Panc1 (cell line): ENCODE measurements at regions not wholly inside any gene's neighbourhood (a gene's known extent, or its start where the extent isn't known, plus 50 kb on each side); places are given as distances from the start of the nearest gene placed in this dataset.

Experiments
- ATAC-seq: fragments of 200-7000 bp; cut with Tn5 transposase; 2 replicates; pipeline ENCODE4 v1.9.1; 2020; ENCODE audit warnings: mild to moderate bottlenecking, moderate library complexity
- BruUV-seq: library from RNA; stranded (reverse); fragments of 400-500 nt; replicated peaks from 2 replicates; lab custom pipeline; 2021; lab: Mats Ljungman, UMichigan
- CTCF ChIA-PET: fragments of 300-600 bp; sonication (Branson Sonifier 250); formaldehyde crosslinking; loops from one replicate; lab custom pipeline; 2022; ENCODE audit warnings: antibody characterized with exemption; lab: Charles Lee
- POLR2A ChIA-PET: fragments of 300-600 bp; sonication (Branson Sonifier 250); formaldehyde crosslinking; loops from one replicate; lab custom pipeline; 2022; ENCODE audit warnings: antibody characterized with exemption; lab: Charles Lee
- DNase-seq: peaks from one replicate; pipeline ENCODE4 v3.0.0-alpha.2; 2010; ENCODE audit warnings: low read depth, low spot score
- H3K27ac ChIP-seq: 2 replicates; pipeline ENCODE4 v1.5.1; 2011; ENCODE audit warnings: mild to moderate bottlenecking, low read length, inconsistent platforms
- H3K27me3 ChIP-seq: fragments of 200-500 bp; sonication (Bioruptor generic); 2 replicates; pipeline ENCODE4 v1.6.0; 2014; ENCODE audit warnings: low read length, inconsistent platforms; ENCODE audit not compliant: control insufficient read depth, insufficient read depth
- H3K36me3 ChIP-seq: fragments of 200-500 bp; sonication (Bioruptor generic); 2 replicates; pipeline ENCODE4 v1.5.1; 2014; ENCODE audit warnings: inconsistent platforms, mild to moderate bottlenecking, low read length, moderate library complexity; ENCODE audit not compliant: control insufficient read depth, insufficient read depth
- H3K4me1 ChIP-seq: 2 replicates; pipeline ENCODE4 v1.5.1; 2011; ENCODE audit warnings: inconsistent platforms, mild to moderate bottlenecking, low read length, moderate library complexity; ENCODE audit not compliant: control insufficient read depth, insufficient read depth
- H3K4me3 ChIP-seq, 2 experiments: 2 replicates each; pipeline ENCODE4 v1.5.1; 2011 to 2012; ENCODE audit warnings: low read depth in 2 of 2, low read length in 2 of 2, mild to moderate bottlenecking in 2 of 2, inconsistent platforms in 1 of 2, moderate library complexity in 1 of 2
- H3K9me3 ChIP-seq: fragments of 200-500 bp; sonication (Bioruptor generic); 2 replicates; pipeline ENCODE4 v1.5.1; 2014; ENCODE audit warnings: low read depth, mild to moderate bottlenecking, inconsistent platforms, low read length, moderate library complexity; ENCODE audit not compliant: control insufficient read depth, insufficient read depth
- POLR2AphosphoS5 ChIP-seq: IDR thresholded peaks from 2 replicates; pipeline ENCODE4 v1.6.1; 2012; ENCODE audit warnings: mild to moderate bottlenecking, low read depth, low read length, moderate library complexity
- SIN3A ChIP-seq: IDR thresholded peaks from 2 replicates; pipeline ENCODE4 v1.6.1; 2012; ENCODE audit warnings: low read depth, mild to moderate bottlenecking, low read length, moderate library complexity, borderline replicate concordance; ENCODE audit not compliant: insufficient read depth
- TCF7L2 ChIP-seq: IDR thresholded peaks from 2 replicates; pipeline ENCODE4 v1.6.1; 2011; ENCODE audit warnings: mild to moderate bottlenecking, low read depth, low read length, inconsistent platforms
- in situ Hi-C: cut with HindIII; loops from 2 replicates; pipeline ENCODE4 v1.10.0; 2016; ENCODE audit warnings: low sequenced_read_pairs, low pct_unique_long_range_greater_than_20kb
- intact Hi-C: fragments of 100-400 bp; cut with micrococcal nuclease; formaldehyde crosslinking; loops from one replicate; pipeline ENCODE4 v1.10.0; 2022; ENCODE audit not compliant: unreplicated experiment
- TF ChIP-seq, protein P1 (sequence below): fragments of 450-650 bp; IDR thresholded peaks from 2 replicates; pipeline ENCODE4 v1.5.1; 2017; ENCODE audit warnings: mild to moderate bottlenecking
- TF ChIP-seq, protein P2 (sequence below), 2 experiments: IDR thresholded peaks; 2 replicates each; pipeline ENCODE4 v1.6.1; 2011 to 2012; ENCODE audit warnings: low read depth in 2 of 2, control low read depth in 1 of 2, low read length in 1 of 2, mild to moderate bottlenecking in 1 of 2, moderate library complexity in 1 of 2; ENCODE audit not compliant: insufficient read depth in 1 of 2

DNA sequence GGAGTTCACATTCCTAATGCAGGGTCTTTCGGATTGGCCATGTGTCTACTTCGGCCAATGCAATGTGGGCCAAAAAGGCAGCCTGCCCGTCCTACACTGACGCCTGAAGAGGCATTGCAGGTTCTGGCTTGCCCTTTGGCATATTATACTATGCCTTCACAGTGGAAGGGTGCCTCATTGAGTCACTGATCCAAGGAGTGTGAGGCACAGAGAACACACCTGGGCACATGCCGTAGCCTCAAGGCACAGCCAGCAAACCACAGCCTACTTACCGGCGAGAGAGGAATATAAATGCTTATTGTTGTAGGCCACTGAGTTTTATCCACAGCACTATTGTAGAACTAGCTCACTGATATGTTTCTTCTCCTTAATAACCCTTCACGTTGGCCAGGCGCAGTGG, 409.6 kb downstream of the GADD45G start:
- in situ Hi-C loops: no loop called here
- ATAC-seq: no peak
- Histone ChIP-seq H3K27ac (no peak overlapping the region), H3K27me3 (no peaks in the 10 kb centered on the region), H3K36me3 (no peaks in the 10 kb centered on the region), H3K9me3 (no peaks in the 10 kb centered on the region), H3K4me1 (no peaks in the 10 kb centered on the region), H3K4me3 (no peak overlapping the region)
- TF ChIP-seq TCF7L2 (no peak), SIN3A (no peak), POLR2AphosphoS5 (no peak)
- TF ChIP-seq, protein P1, sequence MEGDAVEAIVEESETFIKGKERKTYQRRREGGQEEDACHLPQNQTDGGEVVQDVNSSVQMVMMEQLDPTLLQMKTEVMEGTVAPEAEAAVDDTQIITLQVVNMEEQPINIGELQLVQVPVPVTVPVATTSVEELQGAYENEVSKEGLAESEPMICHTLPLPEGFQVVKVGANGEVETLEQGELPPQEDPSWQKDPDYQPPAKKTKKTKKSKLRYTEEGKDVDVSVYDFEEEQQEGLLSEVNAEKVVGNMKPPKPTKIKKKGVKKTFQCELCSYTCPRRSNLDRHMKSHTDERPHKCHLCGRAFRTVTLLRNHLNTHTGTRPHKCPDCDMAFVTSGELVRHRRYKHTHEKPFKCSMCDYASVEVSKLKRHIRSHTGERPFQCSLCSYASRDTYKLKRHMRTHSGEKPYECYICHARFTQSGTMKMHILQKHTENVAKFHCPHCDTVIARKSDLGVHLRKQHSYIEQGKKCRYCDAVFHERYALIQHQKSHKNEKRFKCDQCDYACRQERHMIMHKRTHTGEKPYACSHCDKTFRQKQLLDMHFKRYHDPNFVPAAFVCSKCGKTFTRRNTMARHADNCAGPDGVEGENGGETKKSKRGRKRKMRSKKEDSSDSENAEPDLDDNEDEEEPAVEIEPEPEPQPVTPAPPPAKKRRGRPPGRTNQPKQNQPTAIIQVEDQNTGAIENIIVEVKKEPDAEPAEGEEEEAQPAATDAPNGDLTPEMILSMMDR: no peak
- TF ChIP-seq, protein P2, sequence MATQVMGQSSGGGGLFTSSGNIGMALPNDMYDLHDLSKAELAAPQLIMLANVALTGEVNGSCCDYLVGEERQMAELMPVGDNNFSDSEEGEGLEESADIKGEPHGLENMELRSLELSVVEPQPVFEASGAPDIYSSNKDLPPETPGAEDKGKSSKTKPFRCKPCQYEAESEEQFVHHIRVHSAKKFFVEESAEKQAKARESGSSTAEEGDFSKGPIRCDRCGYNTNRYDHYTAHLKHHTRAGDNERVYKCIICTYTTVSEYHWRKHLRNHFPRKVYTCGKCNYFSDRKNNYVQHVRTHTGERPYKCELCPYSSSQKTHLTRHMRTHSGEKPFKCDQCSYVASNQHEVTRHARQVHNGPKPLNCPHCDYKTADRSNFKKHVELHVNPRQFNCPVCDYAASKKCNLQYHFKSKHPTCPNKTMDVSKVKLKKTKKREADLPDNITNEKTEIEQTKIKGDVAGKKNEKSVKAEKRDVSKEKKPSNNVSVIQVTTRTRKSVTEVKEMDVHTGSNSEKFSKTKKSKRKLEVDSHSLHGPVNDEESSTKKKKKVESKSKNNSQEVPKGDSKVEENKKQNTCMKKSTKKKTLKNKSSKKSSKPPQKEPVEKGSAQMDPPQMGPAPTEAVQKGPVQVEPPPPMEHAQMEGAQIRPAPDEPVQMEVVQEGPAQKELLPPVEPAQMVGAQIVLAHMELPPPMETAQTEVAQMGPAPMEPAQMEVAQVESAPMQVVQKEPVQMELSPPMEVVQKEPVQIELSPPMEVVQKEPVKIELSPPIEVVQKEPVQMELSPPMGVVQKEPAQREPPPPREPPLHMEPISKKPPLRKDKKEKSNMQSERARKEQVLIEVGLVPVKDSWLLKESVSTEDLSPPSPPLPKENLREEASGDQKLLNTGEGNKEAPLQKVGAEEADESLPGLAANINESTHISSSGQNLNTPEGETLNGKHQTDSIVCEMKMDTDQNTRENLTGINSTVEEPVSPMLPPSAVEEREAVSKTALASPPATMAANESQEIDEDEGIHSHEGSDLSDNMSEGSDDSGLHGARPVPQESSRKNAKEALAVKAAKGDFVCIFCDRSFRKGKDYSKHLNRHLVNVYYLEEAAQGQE (IDR thresholded peaks at IDR 0.05; ENCODE audit: insufficient read depth in 1 of 2, low read depth in 2 of 2, low read length in 1 of 2): no peak
- POLR2A ChIA-PET: no interaction called here
- DNase-seq: no peak
- intact Hi-C loops: no loop called here
- CTCF ChIA-PET: no interaction called here
- BruUV-seq: no TSS peak

DNA sequence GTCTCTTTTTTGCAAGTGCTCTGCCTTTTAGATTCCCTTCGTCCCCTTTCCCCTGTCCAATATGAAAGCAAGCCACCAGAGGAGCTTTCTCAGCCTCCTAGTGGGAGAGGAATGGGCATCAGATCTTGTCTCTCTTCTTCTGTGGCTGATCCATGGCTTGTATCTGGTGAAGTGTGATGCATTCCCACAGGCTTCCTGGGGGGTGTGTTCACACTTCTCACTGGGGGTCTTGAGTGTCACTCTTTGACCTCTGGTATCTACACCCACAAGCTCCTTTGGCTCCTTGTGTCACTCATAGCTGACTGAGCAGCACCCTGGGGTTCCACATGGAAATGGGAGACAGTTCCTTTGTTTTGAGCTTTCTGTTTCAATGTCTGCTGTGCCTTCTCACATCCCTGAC, 411.5 kb downstream of the GADD45G start:
- intact Hi-C loops: no loop called here
- Histone ChIP-seq H3K36me3 (no peaks in the 10 kb centered on the region), H3K4me1 (no peaks in the 10 kb centered on the region), H3K4me3 (no peak overlapping the region), H3K27me3 (no peaks in the 10 kb centered on the region), H3K9me3 (no peaks in the 10 kb centered on the region), H3K27ac (no peak overlapping the region)
- DNase-seq (no peak), ATAC-seq (no peak)
- BruUV-seq: no TSS peak
- no peak for TF ChIP-seq POLR2AphosphoS5
- no peak for TF ChIP-seq TCF7L2
- TF ChIP-seq, protein P1: no peak
- TF ChIP-seq SIN3A: no peak
- TF ChIP-seq, protein P2 (IDR thresholded peaks at IDR 0.05; ENCODE audit: insufficient read depth in 1 of 2, low read depth in 2 of 2, low read length in 1 of 2): no peak
- ChIA-PET POLR2A (no interaction called here), CTCF (no interaction called here)
- in situ Hi-C loops: no loop called here
